Neural cell (in vitro differentiated cells): ENCODE measurements at regions not wholly inside any gene's neighbourhood (a gene's known extent, or its start where the extent isn't known, plus 50 kb on each side); places are given as distances from the start of the nearest gene placed in this dataset.

Source experiments
- CTCF ChIP-seq: fragments of 450-650 bp; IDR thresholded peaks from 2 replicates; pipeline ENCODE4 v1.5.1; 2014; ENCODE audit warnings: antibody characterized with exemption, mild to moderate bottlenecking, moderate library complexity; ENCODE audit not compliant: poor library complexity, severe bottlenecking
- EP300 ChIP-seq: fragments of 450-650 bp; conservative IDR thresholded peaks from 2 replicates; pipeline ENCODE4 v1.6.1; 2014; ENCODE audit warnings: antibody characterized with exemption, mild to moderate bottlenecking, moderate library complexity; ENCODE audit not compliant: poor library complexity, severe bottlenecking
- EZH2 ChIP-seq: fragments of 200-600, 300-800 bp; shearing (Covaris generic), sonication (generic); IDR thresholded peaks from 2 replicates; pipeline ENCODE4 v1.6.1; 2014; ENCODE audit warnings: antibody characterized with exemption, low read length, borderline replicate concordance, mild to moderate bottlenecking; ENCODE audit not compliant: insufficient read depth, poor library complexity, severe bottlenecking
- MXI1 ChIP-seq: fragments of 450-650 bp; conservative IDR thresholded peaks from 2 replicates; pipeline ENCODE4 v1.6.1; 2014; ENCODE audit warnings: antibody characterized with exemption, mild to moderate bottlenecking; ENCODE audit not compliant: poor library complexity, severe bottlenecking
- POLR2AphosphoS5 ChIP-seq: IDR thresholded peaks from 2 replicates; pipeline ENCODE4 v1.6.1; 2012
- RAD21 ChIP-seq: fragments of 450-650 bp; conservative IDR thresholded peaks from 2 replicates; pipeline ENCODE4 v1.6.1; 2014; ENCODE audit warnings: antibody characterized with exemption, mild to moderate bottlenecking, moderate library complexity
- REST ChIP-seq: IDR thresholded peaks from 2 replicates; pipeline ENCODE4 v1.6.1; 2012; ENCODE audit warnings: borderline replicate concordance
- SMC3 ChIP-seq: fragments of 450-650 bp; conservative IDR thresholded peaks from 2 replicates; pipeline ENCODE4 v1.6.1; 2014; ENCODE audit warnings: antibody characterized with exemption, mild to moderate bottlenecking, moderate library complexity; ENCODE audit not compliant: poor library complexity
- TAF1 ChIP-seq: IDR thresholded peaks from 2 replicates; pipeline ENCODE4 v1.6.1; 2012; ENCODE audit warnings: low read depth

- TF ChIP-seq CTCF: no peak
- TF ChIP-seq RAD21: no peak
- TF ChIP-seq EP300: no peak
- no peak for TF ChIP-seq REST
- TF ChIP-seq TAF1: no peak
- TF ChIP-seq EZH2: no peak
- TF ChIP-seq SMC3: no peak
- no peak for TF ChIP-seq POLR2AphosphoS5
- no peak for TF ChIP-seq MXI1
These were observed 326.5 kb upstream of the SEMA3C start for GRCh38 chr7:81245353-81245752.
